PC-3 (cell line): ENCODE measurements at regions not wholly inside any gene's neighbourhood (a gene's known extent, or its start where the extent isn't known, plus 50 kb on each side); places are given as distances from the start of the nearest gene placed in this dataset.

Source experiments
- EZH2 ChIP-seq: fragments of 300-600 bp; sonication (generic); IDR thresholded peaks from one replicate; pipeline ENCODE4 v1.6.1; 2017; ENCODE audit warnings: antibody characterized with exemption, mild to moderate bottlenecking, low read length; ENCODE audit not compliant: unreplicated experiment
- EZH2phosphoT487 ChIP-seq: fragments of 300-600 bp; sonication (generic); IDR thresholded peaks from 2 replicates; pipeline ENCODE4 v1.6.1; 2018; ENCODE audit warnings: mild to moderate bottlenecking, antibody characterized with exemption, low read length, borderline replicate concordance
- TF ChIP-seq, protein P1 (sequence below): fragments of 300-600 bp; sonication (generic); conservative IDR thresholded peaks from 2 replicates; pipeline ENCODE4 v1.5.1; 2017; ENCODE audit warnings: antibody characterized with exemption, low read depth, mild to moderate bottlenecking, low read length

- TF ChIP-seq, protein P1, sequence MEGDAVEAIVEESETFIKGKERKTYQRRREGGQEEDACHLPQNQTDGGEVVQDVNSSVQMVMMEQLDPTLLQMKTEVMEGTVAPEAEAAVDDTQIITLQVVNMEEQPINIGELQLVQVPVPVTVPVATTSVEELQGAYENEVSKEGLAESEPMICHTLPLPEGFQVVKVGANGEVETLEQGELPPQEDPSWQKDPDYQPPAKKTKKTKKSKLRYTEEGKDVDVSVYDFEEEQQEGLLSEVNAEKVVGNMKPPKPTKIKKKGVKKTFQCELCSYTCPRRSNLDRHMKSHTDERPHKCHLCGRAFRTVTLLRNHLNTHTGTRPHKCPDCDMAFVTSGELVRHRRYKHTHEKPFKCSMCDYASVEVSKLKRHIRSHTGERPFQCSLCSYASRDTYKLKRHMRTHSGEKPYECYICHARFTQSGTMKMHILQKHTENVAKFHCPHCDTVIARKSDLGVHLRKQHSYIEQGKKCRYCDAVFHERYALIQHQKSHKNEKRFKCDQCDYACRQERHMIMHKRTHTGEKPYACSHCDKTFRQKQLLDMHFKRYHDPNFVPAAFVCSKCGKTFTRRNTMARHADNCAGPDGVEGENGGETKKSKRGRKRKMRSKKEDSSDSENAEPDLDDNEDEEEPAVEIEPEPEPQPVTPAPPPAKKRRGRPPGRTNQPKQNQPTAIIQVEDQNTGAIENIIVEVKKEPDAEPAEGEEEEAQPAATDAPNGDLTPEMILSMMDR, result no peak
- no peak for TF ChIP-seq EZH2
- no peak for TF ChIP-seq EZH2phosphoT487
Measured at GRCh38 chr2:226334981-226335720, 464.5 kb downstream of the IRS1 start.
